Middle frontal gyrus (tissue), 1 donor: ENCODE measurements at regions not wholly inside any gene's neighbourhood (a gene's known extent, or its start where the extent isn't known, plus 50 kb on each side); places are given as distances from the start of the nearest gene placed in this dataset.
"Not testable (repeated sequence)": the region's sequence is repeated elsewhere in the genome, so short reads cannot be mapped to it uniquely, and the experiment has no call there.

Source experiments
- DNase-seq: peaks from one replicate; pipeline ENCODE4 v3.0.0-alpha.2; 2015; ENCODE audit warnings: low spot score; ENCODE audit errors: extremely low spot score

DNA sequence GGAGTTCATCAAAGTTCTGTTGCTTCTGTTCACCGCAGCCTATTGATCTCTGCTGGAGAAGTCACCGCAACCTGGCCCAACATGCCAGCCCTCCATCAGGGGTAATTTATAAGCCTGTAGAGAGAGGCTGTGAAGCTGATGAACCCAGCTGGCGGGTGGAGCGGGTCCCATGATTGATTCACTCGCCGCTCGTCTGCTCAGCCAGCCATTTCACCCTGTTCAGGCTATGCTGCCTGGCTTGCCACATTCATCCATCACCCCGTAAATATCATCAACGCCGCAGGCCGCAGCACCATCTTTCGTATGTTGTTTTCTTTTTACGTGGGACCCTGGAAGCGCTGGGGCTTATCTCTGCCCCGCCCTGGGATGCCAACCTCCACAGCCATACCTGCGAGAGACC, 116.7 kb upstream of the OPCML start:
- DNase-seq: no peak

- DNase-seq: no peak
These were observed 107.1 kb upstream of the OPCML start for GRCh38 chr11:133639408-133639807.

- DNase-seq: no peak
These were observed 106.6 kb upstream of the OPCML start for GRCh38 chr11:133638921-133639320.

GRCh38 chr11:133636711-133637355, 104.5 kb upstream of the OPCML start:
- DNase-seq: no peak

- DNase-seq: no peak
These were observed 103.0 kb upstream of the OPCML start for GRCh38 chr11:133635244-133635739.

DNA sequence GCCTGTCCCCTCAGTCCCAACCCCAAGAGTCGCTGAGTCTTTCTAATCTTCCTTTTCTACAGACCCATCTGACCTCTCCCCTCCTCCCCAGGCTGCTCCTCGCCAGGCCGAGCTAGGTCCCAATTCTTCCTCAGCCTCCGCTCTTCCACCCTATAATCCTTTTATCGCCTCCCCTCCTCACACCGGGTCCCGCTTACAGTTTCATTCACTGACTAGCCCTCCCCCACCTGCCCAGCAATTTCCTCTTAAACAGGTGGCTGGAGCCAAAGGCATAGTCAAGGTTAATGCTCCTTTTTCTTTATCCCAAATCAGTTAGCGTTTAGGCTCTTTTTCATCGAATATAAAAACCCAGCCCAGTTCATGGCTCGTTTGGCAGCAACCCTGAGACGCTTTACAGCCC, 96.1 kb upstream of the OPCML start:
- not testable (repeated sequence) for DNase-seq

GRCh38 chr11:133621611-133622010, 89.3 kb upstream of the OPCML start:
- no peak for DNase-seq

DNA sequence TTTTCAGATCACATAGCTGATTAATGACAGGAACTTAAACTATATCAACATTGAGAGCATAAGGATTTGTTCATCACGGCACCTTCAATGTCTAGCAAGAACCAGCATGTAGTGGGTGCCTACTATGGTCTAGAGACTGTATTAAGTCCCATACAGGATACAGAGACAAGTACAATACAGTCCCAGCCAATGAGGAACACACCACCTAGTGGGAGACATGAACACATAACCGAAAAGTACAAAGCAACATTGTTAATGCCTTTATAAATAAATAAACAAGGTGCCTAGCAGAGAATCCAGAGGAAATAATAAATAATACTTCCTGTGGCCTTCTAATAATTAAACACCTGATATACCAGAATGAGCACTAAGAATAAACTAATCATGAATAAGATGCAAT, 87.7 kb upstream of the OPCML start:
- DNase-seq: no peak

DNA sequence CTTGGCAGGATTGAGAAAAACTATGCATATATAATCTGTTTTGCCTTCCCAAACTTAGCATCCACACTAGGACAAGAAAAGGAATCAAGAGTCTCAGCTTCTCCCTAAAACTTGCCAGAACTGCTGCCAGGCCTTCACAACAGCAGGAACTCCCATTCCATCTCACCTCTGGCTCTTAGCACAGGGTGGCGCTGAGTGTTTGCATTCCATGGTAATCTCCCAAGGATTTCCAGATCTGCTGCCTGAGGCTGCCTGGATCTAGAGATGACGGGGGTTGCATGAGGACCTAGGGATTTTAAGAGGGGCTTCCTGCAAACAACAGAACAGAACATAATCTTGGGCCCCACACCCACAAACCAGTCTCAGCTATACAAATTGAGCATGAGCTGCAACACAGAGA, 87.1 kb upstream of the OPCML start:
- peak; percentile 24 for DNase-seq

GRCh38 chr11:133618544-133618943, 86.2 kb upstream of the OPCML start:
- no peak for DNase-seq

- no peak for DNase-seq
These were observed 76.2 kb upstream of the OPCML start for GRCh38 chr11:133608496-133608895.

- DNase-seq: no peak
These were observed 73.8 kb upstream of the OPCML start for GRCh38 chr11:133606124-133606523.

DNA sequence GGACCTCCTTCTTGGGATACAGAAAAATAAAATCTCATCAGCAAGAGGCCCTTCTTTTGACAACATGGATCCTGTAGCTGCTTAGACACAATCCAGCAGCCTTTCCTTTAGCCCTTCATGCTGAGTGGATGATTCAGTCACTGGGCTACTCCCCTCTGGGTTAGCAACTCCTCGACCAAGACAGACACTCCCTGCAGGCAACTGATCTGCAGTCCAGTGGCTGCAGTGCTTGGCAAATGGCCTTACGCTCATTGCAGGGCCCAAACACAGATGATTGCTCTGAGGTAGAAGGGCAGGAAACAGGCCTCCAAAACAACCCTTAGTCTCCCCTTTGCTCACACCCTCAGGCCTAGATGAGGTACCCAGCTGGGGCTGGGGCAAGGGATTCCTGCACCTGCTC, 73.2 kb upstream of the OPCML start:
- no peak for DNase-seq

DNA sequence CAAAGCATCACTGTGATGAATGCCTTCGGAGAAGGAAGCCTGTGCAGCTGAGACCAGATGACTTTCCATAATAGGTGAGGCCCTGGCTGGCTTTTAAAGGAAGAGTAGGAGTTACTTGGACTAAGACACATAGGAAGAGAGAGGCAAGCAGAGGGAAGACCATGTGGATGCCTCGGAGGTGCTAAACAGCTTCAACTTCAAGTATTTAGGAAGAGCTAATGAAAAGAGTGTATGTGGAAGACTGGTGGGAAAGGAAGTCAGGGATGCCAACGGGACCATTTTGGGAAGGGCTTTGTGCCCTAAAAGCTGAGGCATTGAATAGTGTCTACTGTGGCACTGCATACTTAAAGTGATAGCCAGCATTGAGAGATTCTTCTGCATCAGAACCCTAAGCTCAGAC, 69.3 kb upstream of the OPCML start:
- DNase-seq: no peak

DNA sequence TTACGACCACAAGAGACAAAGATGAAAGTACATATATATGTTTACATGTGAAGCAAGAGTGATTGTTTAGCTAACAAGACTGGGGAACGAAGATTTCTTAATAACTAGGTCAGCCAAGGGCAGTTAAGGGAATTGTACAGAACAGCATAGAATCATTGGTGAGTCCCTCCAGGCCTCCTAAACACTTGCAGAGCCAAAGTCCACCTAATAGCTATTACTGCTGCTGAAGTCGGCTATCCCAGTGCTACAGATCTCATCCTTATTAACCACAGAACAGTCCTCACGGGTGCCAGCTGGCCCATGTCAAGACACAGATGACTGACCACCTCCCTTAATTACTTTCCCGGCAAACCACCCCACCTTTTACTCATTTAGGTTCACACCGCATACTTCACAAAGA, 68.5 kb upstream of the OPCML start:
- DNase-seq: no peak

DNA sequence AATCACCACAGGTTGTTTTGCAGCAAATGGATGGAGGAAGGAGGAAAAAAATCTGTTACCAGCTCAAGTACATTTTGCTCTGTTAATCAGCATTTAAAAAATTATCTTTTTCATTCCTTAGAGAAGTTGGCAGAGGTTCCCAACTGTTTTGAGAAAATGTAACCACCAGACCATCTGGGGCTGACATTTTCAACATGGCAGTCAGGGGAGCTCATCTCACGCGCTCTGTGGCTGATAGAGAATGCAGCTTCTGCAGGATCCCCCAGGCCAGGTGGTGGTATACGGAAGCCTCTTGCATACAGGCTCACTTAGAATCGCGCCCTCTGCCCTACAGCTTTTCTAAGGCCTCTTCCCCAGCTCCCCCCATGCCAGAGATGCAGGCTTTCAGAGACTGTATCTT, 68.0 kb upstream of the OPCML start:
- no peak for DNase-seq

DNA sequence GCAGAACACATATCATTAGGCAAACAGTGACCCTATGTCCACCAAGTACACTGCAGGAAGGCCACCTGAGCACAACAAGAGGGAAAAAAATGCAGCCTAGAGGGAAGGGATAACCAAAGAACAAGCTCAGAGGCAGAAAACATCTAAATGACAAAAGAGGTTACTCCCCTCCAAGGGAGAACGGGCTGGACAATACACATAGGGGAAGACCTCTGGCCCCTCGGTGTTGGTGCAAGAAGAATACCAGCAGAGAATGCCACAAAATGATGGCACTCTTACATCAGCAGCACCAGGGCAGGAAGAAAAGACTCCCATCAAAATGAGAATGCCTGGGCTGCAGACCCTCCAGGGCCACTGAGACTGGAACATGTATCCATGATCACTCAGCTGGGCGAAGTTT, 66.6 kb upstream of the OPCML start:
- DNase-seq: no peak

DNA sequence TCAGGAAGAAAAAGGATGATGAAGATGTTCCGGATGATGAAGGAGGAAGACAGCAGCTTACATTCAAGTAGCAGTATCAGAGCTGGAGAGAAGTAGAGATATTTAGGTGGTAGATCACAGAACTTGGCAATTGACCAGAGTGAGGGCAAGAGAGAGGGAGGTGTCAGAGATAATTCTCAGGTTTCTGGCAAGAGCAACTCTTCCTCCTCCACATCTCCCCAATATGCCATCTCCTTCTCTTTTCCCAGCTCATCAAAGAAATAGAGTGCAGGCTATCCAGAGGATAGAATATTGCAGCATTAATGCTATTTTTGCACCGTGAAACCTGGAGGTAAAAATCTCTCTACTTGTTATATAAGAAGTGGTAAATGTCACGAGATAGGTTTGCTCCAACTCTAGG, 64.9 kb upstream of the OPCML start:
- no peak for DNase-seq

DNA sequence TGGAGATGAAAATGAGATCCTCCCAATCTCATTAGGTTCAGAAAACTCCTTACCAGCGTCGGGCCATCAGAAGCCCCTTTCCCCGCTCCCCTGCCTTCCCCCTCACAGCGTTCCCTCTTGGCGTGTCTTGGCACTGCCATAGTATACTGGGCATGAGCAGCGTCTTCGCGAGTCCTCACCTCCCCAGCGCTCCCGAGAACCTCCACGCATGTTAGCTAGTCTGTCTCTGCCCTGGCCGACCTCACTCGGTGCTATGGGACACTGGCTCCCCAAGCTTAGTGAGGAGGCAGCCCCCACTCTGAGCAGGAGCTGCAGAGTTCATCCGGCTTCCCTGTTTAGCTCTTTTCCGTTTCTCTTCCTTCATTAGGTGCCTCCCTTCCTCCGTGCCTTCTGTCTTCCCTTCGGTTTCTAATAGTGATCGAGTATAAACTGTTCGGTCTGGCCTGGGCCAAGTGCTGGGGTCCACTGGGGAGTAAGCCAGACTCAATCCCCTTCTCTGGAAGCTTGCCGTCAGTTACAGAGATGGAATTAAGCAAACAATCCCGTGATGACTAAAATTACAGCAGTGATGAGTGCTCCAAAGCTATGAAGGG, 63.8 kb upstream of the OPCML start:
- DNase-seq: no peak

DNA sequence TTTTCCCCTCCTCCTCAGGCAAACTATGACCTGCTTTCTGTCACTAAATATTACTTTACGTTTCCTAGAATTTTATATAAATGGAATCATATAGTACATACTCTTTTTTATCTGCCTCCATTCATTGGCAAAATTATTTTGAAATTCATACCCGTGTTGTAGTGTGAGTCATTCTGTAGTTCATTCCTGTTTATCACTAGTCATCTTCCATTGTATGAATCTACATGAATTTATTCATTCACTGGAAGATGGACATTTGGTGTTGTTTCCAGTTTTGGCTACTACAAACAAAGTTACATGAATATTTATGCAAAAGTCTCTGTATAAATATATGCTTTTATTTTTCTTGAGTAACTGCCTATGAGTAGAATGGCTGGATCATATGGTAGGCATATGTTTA, 60.7 kb upstream of the OPCML start:
- no peak for DNase-seq

DNA sequence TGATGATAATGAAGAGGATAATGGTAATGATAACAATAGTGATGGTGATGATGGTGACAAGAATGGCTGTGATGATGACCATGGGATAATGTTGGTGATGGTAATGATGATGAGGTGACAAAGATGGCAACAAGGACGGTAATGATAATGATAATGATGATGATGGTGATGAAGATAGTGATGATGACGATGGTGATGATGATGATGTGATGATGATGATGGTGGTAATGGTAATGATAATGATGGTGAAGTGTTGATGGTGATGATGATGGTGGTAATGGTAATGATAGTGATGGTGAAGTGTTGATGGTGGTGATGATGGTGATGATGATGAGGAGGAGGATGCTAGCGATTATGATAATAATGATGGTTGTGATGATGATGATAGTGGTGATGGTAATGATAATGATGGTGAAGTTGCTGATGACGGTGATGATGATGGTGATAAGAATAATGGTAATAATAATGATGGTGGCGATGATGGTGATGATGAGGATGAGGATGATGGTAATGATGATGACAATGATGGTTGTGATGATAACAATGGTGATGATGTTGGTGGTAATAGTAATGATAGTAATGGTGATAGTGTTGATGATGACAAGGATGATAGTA, 54.7 kb upstream of the OPCML start:
- no peak for DNase-seq

GRCh38 chr11:133582750-133583149, 50.4 kb upstream of the OPCML start:
- no peak for DNase-seq

DNA sequence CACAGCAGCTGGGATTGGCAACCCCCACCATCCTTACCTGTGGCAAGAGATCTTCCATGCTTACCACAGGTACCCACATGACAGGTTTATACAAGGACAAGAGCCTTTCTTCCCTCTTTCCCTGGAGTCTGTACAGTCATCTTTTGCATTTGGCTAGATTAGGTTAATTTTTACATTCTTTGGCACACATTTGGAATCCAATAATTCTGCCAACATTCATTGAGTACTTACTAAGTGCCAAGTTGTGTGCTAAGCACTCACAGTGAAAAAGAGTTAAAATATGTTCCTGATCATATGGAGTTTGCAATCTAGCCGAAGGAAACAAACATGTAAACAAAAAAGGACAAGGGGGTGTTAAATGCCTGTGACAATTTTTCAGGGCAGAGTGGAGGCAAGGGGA, 50.0 kb upstream of the OPCML start:
- no peak for DNase-seq
